HL-60 (cell line): ENCODE measurements at regions not wholly inside any gene's neighbourhood (a gene's known extent, or its start where the extent isn't known, plus 50 kb on each side); places are given as distances from the start of the nearest gene placed in this dataset.

Experiments
- CTCF ChIP-seq: IDR thresholded peaks from one replicate; pipeline ENCODE4 v1.5.1; 2011; ENCODE audit warnings: low read length, control low read depth, inconsistent platforms; ENCODE audit not compliant: insufficient read depth
- GABPA ChIP-seq: IDR thresholded peaks from 2 replicates; pipeline ENCODE4 v1.6.1; 2012; ENCODE audit warnings: low read depth
- POLR2AphosphoS5 ChIP-seq: IDR thresholded peaks from 2 replicates; pipeline ENCODE4 v1.6.1; 2012; ENCODE audit warnings: low read depth
- REST ChIP-seq: IDR thresholded peaks from 2 replicates; pipeline ENCODE4 v1.6.1; 2012; ENCODE audit warnings: low read depth; ENCODE audit not compliant: insufficient replicate concordance
- SPI1 ChIP-seq: IDR thresholded peaks from 2 replicates; pipeline ENCODE4 v1.6.1; 2012; ENCODE audit warnings: low read depth, mild to moderate bottlenecking, borderline replicate concordance

GRCh38 chr18:55849391-55849790 lies 261.4 kb upstream of the TCF4 start:
- TF ChIP-seq CTCF: no peak
- TF ChIP-seq REST: no peak
- TF ChIP-seq SPI1: no peak
- no peak for TF ChIP-seq POLR2AphosphoS5
- no peak for TF ChIP-seq GABPA
